ENCODE measurements at regions not wholly inside any gene's neighbourhood (a gene's known extent, or its start where the extent isn't known, plus 50 kb on each side); places are given as distances from the start of the nearest gene placed in this dataset.

DNA sequence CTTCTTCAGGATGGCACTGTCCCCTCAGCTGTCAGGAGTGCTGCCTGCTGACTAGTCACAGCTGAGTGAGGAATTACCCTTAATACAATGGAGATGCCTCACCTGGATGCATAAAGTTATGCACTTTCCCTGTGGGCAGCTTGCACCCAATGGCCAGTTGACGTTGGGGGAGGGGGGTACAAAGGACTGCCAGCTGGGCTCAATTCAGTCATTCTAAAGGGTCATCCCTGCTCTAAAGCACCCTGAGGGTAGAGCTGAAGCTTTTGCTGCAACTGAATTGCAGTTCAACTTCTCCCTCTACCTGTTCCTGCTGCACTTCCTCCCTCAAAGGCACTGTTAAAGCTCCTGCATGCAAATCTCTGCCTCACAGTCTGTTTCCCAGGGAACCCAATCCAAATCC lies 147.8 kb upstream of the SESN3 start:
- Histone ChIP-seq H3K4me2 (ENCODE audit: low read length) (no peak overlapping the region), H3K79me2 (ENCODE audit: low read length) (no peaks in the 10 kb centered on the region), H3K27me3 (ENCODE audit: low read depth, low read length) (no peaks in the 10 kb centered on the region), H4K20me1 (ENCODE audit: insufficient read depth, low read length) (no peaks in the 10 kb centered on the region), H3K36me3 (replicated peaks; ENCODE audit: low read depth, low read length) (no peaks in the 10 kb centered on the region), H3K27ac (ENCODE audit: low read length) (no peak overlapping the region), H3K4me3 (ENCODE audit: low read length) (no peak overlapping the region), H3K9ac (ENCODE audit: low read length) (no peak overlapping the region), H3K4me1 (ENCODE audit: low read length) (no peaks in the 10 kb centered on the region), H2AFZ (ENCODE audit: low read depth, low read length) (no peak overlapping the region), H3K9me3 (ENCODE audit: insufficient read depth, low read length) (no peaks in the 10 kb centered on the region)
- no peak for TF ChIP-seq EZH2phosphoT487 (IDR thresholded peaks at IDR 0.05; ENCODE audit: low read depth)
- TF ChIP-seq, protein P1, sequence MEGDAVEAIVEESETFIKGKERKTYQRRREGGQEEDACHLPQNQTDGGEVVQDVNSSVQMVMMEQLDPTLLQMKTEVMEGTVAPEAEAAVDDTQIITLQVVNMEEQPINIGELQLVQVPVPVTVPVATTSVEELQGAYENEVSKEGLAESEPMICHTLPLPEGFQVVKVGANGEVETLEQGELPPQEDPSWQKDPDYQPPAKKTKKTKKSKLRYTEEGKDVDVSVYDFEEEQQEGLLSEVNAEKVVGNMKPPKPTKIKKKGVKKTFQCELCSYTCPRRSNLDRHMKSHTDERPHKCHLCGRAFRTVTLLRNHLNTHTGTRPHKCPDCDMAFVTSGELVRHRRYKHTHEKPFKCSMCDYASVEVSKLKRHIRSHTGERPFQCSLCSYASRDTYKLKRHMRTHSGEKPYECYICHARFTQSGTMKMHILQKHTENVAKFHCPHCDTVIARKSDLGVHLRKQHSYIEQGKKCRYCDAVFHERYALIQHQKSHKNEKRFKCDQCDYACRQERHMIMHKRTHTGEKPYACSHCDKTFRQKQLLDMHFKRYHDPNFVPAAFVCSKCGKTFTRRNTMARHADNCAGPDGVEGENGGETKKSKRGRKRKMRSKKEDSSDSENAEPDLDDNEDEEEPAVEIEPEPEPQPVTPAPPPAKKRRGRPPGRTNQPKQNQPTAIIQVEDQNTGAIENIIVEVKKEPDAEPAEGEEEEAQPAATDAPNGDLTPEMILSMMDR (IDR thresholded peaks at IDR 0.05; ENCODE audit: low read depth, low read length): no peak

DNA sequence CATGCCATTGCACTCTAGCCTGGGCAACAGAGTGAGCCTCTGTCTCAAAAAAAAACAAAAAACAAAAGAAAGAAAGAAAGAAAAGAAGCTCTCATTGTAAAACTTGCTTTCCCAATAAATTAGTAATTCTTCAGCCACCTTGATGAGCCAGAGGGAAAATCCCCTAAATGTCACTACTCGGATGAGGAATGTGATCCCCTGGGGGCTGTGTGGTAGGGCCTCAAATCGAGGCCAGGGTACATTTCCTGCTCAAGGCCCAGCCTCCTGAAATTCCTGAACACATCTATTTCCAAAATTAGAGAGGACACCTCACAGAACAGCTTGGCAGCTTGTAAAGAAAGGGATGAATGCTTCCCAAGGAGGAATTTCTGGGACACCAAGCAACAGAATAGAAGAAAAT lies 147.1 kb upstream of the SESN3 start:
- Histone ChIP-seq H3K36me3 (replicated peaks; ENCODE audit: low read depth, low read length) (no peaks in the 10 kb centered on the region), H3K27ac (ENCODE audit: low read length) (no peak overlapping the region), H4K20me1 (ENCODE audit: insufficient read depth, low read length) (no peaks in the 10 kb centered on the region), H3K9ac (ENCODE audit: low read length) (no peak overlapping the region), H3K79me2 (ENCODE audit: low read length) (no peaks in the 10 kb centered on the region), H3K9me3 (ENCODE audit: insufficient read depth, low read length) (no peaks in the 10 kb centered on the region), H3K4me1 (ENCODE audit: low read length) (no peaks in the 10 kb centered on the region), H3K4me2 (ENCODE audit: low read length) (no peak overlapping the region), H3K4me3 (ENCODE audit: low read length) (no peak overlapping the region), H2AFZ (ENCODE audit: low read depth, low read length) (no peak overlapping the region), H3K27me3 (ENCODE audit: low read depth, low read length) (no peaks in the 10 kb centered on the region)
- TF ChIP-seq, protein P1 (IDR thresholded peaks at IDR 0.05; ENCODE audit: low read depth, low read length): no peak
- no peak for TF ChIP-seq EZH2phosphoT487 (IDR thresholded peaks at IDR 0.05; ENCODE audit: low read depth)

DNA sequence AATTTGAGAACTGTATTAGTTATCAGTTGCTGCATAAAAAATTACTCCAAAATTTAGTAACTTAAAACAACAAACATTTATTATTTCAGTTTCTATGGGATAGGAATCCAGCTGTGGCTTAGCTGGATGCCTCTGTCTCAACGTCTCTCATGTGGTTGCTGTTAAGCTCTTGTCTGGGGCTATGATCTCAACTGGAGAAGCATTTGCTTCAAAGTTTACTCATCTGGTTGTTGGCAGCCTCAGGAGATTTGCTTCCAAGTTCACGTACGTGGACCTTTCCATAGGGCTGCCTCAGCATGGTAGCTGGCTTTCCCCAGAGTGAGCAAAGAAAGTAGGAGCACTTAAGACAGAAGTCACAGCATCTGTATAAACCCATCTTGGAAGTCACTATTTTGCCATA lies 144.9 kb upstream of the SESN3 start:
- H3K9me3 ChIP-seq (ENCODE audit: insufficient read depth, low read length): no peaks in the 10 kb centered on the region
- H3K4me3 ChIP-seq (ENCODE audit: low read length): no peak overlapping the region
- H3K27me3 ChIP-seq (ENCODE audit: low read depth, low read length): no peaks in the 10 kb centered on the region
- TF ChIP-seq, protein P1 (IDR thresholded peaks at IDR 0.05; ENCODE audit: low read depth, low read length): no peak
- no peak for TF ChIP-seq EZH2phosphoT487 (IDR thresholded peaks at IDR 0.05; ENCODE audit: low read depth)
- no peak overlapping the region for H3K27ac ChIP-seq (ENCODE audit: low read length)
- no peak overlapping the region for H2AFZ ChIP-seq (ENCODE audit: low read depth, low read length)
- no peaks in the 10 kb centered on the region for H3K79me2 ChIP-seq (ENCODE audit: low read length)
- no peaks in the 10 kb centered on the region for H3K36me3 ChIP-seq (replicated peaks; ENCODE audit: low read depth, low read length)
- no peak overlapping the region for H3K4me2 ChIP-seq (ENCODE audit: low read length)
- no peaks in the 10 kb centered on the region for H4K20me1 ChIP-seq (ENCODE audit: insufficient read depth, low read length)
- H3K4me1 ChIP-seq (ENCODE audit: low read length): no peaks in the 10 kb centered on the region
- no peak overlapping the region for H3K9ac ChIP-seq (ENCODE audit: low read length)

DNA sequence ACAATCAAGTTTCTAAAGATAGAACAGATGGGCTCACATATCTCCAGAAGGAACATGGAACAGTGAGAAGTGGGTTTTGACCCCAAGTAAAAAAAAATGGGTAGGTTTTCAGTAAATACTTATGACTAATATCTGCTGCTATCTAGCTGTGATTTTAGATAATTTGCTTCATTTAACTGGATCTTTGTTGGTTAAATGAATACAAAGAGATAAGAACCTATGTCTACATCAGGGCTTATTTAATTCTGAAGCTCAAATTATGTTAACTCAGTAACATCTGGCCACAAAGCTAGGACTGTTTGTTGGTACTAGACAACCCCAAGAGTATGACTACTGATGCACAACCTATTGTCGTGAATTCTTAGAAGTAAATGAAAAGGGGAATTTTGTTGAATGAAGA lies 144.4 kb upstream of the SESN3 start:
- H3K4me3 ChIP-seq (ENCODE audit: low read length): no peak overlapping the region
- no peak overlapping the region for H3K4me2 ChIP-seq (ENCODE audit: low read length)
- H3K79me2 ChIP-seq (ENCODE audit: low read length): no peaks in the 10 kb centered on the region
- H2AFZ ChIP-seq (ENCODE audit: low read depth, low read length): no peak overlapping the region
- H3K27me3 ChIP-seq (ENCODE audit: low read depth, low read length): no peaks in the 10 kb centered on the region
- no peaks in the 10 kb centered on the region for H4K20me1 ChIP-seq (ENCODE audit: insufficient read depth, low read length)
- H3K36me3 ChIP-seq (replicated peaks; ENCODE audit: low read depth, low read length): no peaks in the 10 kb centered on the region
- TF ChIP-seq, protein P1 (IDR thresholded peaks at IDR 0.05; ENCODE audit: low read depth, low read length): no peak
- TF ChIP-seq EZH2phosphoT487 (IDR thresholded peaks at IDR 0.05; ENCODE audit: low read depth): no peak
- H3K4me1 ChIP-seq (ENCODE audit: low read length): no peaks in the 10 kb centered on the region
- no peaks in the 10 kb centered on the region for H3K9me3 ChIP-seq (ENCODE audit: insufficient read depth, low read length)
- H3K9ac ChIP-seq (ENCODE audit: low read length): no peak overlapping the region
- H3K27ac ChIP-seq (ENCODE audit: low read length): no peak overlapping the region

All from OCI-LY3 (cell line).